SK-N-SH (cell line): ENCODE measurements at regions not wholly inside any gene's neighbourhood (a gene's known extent, or its start where the extent isn't known, plus 50 kb on each side); places are given as distances from the start of the nearest gene placed in this dataset.

Experiments used
- FOXM1 ChIP-seq: IDR thresholded peaks from 2 replicates; pipeline ENCODE4 v1.4.0; 2012; ENCODE audit warnings: low read depth, mild to moderate bottlenecking
- RAD21 ChIP-seq: IDR thresholded peaks from 2 replicates; pipeline ENCODE4 v1.6.1; 2012; ENCODE audit warnings: mild to moderate bottlenecking, low read length
- TF ChIP-seq, protein P1 (sequence below): fragments of 200-600 bp; sonication (generic); IDR thresholded peaks from 2 replicates; pipeline ENCODE4 v1.6.1; 2017; ENCODE audit warnings: antibody characterized with exemption, mild to moderate bottlenecking, moderate library complexity

DNA sequence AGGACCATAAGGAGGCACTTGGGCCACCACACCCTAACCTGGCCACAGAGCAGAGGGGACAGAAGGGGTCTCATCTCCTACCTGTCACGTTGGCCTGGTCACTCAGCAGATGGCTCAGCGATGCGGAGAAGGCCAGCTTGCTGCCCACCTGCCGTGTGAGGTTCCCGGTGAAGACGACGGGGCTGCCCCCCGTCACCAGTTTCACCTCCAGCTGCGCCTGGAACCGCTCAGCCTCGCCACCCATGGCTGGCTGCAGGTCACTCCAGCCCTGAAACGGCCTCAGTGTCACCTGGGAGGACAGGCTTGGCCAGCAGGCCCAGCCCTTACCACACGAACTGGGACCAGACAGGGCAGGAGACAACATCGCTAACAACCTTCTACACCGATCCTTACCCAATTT, 116.8 kb downstream of the RMI2 start:
- TF ChIP-seq, protein P1, sequence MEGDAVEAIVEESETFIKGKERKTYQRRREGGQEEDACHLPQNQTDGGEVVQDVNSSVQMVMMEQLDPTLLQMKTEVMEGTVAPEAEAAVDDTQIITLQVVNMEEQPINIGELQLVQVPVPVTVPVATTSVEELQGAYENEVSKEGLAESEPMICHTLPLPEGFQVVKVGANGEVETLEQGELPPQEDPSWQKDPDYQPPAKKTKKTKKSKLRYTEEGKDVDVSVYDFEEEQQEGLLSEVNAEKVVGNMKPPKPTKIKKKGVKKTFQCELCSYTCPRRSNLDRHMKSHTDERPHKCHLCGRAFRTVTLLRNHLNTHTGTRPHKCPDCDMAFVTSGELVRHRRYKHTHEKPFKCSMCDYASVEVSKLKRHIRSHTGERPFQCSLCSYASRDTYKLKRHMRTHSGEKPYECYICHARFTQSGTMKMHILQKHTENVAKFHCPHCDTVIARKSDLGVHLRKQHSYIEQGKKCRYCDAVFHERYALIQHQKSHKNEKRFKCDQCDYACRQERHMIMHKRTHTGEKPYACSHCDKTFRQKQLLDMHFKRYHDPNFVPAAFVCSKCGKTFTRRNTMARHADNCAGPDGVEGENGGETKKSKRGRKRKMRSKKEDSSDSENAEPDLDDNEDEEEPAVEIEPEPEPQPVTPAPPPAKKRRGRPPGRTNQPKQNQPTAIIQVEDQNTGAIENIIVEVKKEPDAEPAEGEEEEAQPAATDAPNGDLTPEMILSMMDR, result no peak
- TF ChIP-seq FOXM1, result no peak
- no peak for TF ChIP-seq RAD21
